Activated CD8-positive, alpha-beta memory T cell treated with anti-CD3 and anti-CD28 coated beads, Interleukin-2, amount 10 ng/mL, durations not matched to agents 7 days and 5 days (primary cell): ENCODE measurements at regions not wholly inside any gene's neighbourhood (a gene's known extent, or its start where the extent isn't known, plus 50 kb on each side); places are given as distances from the start of the nearest gene placed in this dataset.

ENCODE experiments used
- ATAC-seq: fragments of 150-1000 bp; cut with Tn5 transposase; one replicate; pipeline ENCODE4 v1.10.0; 2021; ENCODE audit warnings: moderate library complexity
- CTCF ChIA-PET: fragments of 350-600 bp; sonication (Branson Sonifier 250); formaldehyde crosslinking; loops from one replicate; lab custom pipeline; 2021; ENCODE audit warnings: antibody characterized with exemption; lab: Charles Lee
- DNase-seq: peaks from one replicate; pipeline ENCODE4 v3.0.0-alpha.2; 2020
- H3K27ac Mint-ChIP-seq: one replicate; pipeline ENCODE4 v1.8.0; 2021; ENCODE audit warnings: mild to moderate bottlenecking, mixed read lengths
- H3K27me3 Mint-ChIP-seq: one replicate; pipeline ENCODE4 v1.8.0; 2021; ENCODE audit warnings: mixed read lengths
- H3K36me3 Mint-ChIP-seq: one replicate; pipeline ENCODE4 v1.8.0; 2021; ENCODE audit warnings: mild to moderate bottlenecking, mixed read lengths
- H3K4me1 Mint-ChIP-seq: one replicate; pipeline ENCODE4 v1.8.0; 2021; ENCODE audit warnings: mixed read lengths
- H3K4me3 Mint-ChIP-seq: one replicate; pipeline ENCODE4 v1.8.0; 2021; ENCODE audit warnings: mild to moderate bottlenecking, moderate library complexity, mixed read lengths
- H3K9me3 Mint-ChIP-seq: one replicate; pipeline ENCODE4 v1.8.0; 2022; ENCODE audit warnings: low read depth, mixed read lengths

DNA sequence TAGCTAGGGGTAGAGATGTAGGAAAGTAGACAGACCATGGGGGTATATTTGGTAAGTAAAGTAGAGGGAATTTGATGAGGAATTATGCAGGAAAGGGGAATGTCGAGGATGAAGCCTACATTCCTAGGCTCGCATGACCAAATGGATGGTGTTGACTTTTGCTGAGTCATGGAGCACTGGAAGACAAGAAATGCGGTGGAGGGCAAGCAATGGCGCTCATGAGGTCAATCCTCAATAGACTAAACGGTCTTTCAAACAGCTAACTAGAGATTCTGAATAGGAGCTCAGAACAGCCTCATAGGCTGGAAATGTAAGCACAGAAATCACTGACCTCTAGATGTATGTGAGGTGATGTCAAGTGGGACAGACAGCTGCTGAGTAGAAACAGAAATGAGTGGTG, 50.7 kb upstream of the FST start:
- Mint-ChIP-seq H3K36me3 (no peaks in the 10 kb centered on the region), H3K4me3 (no peak overlapping the region), H3K27me3 (peaks cover 17% of the 10 kb centered on the region), H3K4me1 (no peaks in the 10 kb centered on the region), H3K27ac (no peak overlapping the region), H3K9me3 (no peaks in the 10 kb centered on the region)
- CTCF ChIA-PET = no interaction called here
- no peak for ATAC-seq
- no peak for DNase-seq

DNA sequence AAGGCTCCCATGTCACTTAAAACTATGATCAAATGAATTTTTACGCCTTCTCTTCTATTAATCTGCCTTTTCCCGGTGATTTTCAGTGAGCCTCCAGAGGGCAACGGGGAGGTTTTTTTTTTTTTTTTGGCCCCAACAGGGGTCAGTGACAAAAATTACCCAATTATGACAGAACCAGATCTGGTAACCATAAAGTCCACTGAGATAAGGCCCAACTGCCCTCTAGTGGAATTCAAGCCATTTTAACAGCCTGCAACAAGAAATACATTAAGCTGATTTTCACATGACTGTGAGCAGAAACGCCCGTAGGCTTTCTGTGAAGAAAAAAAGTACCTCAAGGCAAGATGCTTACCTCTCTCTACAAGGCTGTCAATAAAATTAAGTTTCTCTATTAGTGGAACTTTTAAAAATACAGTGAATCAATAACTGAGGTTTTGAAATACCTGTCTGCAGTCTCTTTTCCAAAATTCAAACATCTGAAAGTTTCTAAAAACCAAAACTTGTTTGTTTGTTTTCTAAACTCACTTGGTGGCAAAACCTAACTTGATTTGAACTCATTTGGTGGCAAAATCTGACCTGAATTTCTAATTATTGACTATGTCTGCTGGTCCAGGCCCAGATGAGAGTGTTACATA, 49.7 kb upstream of the FST start:
- Mint-ChIP-seq H3K27me3 (peaks cover 15% of the 10 kb centered on the region), H3K9me3 (no peaks in the 10 kb centered on the region), H3K4me3 (no peak overlapping the region), H3K27ac (no peak overlapping the region), H3K36me3 (no peaks in the 10 kb centered on the region), H3K4me1 (no peaks in the 10 kb centered on the region)
- DNase-seq (no peak), ATAC-seq (no peak)
- CTCF ChIA-PET = no interaction called here
